K562 (cell line): ENCODE measurements at regions not wholly inside any gene's neighbourhood (a gene's known extent, or its start where the extent isn't known, plus 50 kb on each side); places are given as distances from the start of the nearest gene placed in this dataset.

ENCODE experiments used
- CTCF ChIP-seq, 3 experiments: IDR thresholded peaks in 2 of 3; conservative IDR thresholded peaks in 1 of 3; 2 replicates each; pipeline ENCODE4 v1.5.1; 2011 to 2012; ENCODE audit warnings: low read length in 3 of 3, mild to moderate bottlenecking in 3 of 3, control low read depth in 2 of 3, improper control_type of control experiment in 1 of 3, inconsistent platforms in 1 of 3, low read depth in 1 of 3, mixed read lengths in 1 of 3, moderate library complexity in 1 of 3; ENCODE audit not compliant: insufficient read depth in 2 of 3
- FOXJ2 ChIP-seq: fragments of 200-800 bp; sonication (Bioruptor generic); IDR thresholded peaks from 2 replicates; pipeline ENCODE4 v1.6.1; 2016; ENCODE audit warnings: missing genetic modification characterization, missing compliant biosample characterization
- PRDM10 ChIP-seq: fragments of 450-650 bp; IDR thresholded peaks from 2 replicates; pipeline ENCODE4 v1.6.1; 2018; ENCODE audit not compliant: partially characterized antibody
- ZNF24 ChIP-seq: fragments of 450-650 bp; IDR thresholded peaks from 2 replicates; pipeline ENCODE4 v1.6.1; 2016
- TF ChIP-seq, protein P1 (sequence below): sonication (generic); formaldehyde crosslinking; IDR thresholded peaks from 2 replicates; pipeline ENCODE4 v1.8.1; 2022; ENCODE audit warnings: missing genetic modification reagents

DNA sequence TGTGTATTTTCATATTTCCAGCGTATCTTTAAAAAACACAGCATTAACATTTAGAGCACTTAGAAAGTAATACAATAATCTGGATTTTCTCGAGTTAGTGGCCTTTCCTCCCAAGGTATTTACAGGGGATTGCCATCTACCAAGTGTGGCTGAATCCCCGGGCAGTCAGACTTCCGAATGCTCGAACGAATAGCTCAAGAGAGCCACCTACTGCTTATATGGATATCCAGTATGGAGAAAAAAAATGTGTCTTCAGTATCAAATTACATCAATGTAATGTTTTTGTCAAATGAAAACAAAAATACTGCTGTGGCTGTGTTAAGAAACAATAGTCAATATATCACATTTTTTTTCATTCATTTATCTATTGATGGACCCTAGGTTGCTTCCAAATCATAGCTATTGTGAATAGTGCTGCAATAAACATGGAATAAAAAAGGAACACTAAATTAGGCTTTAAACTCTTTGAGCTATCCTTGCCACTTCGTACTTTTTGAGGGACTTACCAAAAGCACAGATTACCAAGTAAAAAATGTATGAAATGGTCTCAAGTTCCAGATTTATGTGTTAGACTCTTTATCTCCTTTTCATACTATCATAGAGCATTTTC, 654.5 kb upstream of the PTCHD4 start (continued):
- no peak for TF ChIP-seq PRDM10
- TF ChIP-seq CTCF (IDR thresholded peaks at IDR 0.05 in 2 of 3, conservative IDR thresholded peaks at IDR 0.05 in 1 of 3; ENCODE audit: insufficient read depth in 2 of 3, low read depth in 1 of 3, low read length in 3 of 3) = peak in 1 of 3 experiments; percentile 24; a peak in 2 of 6 replicates
- TF ChIP-seq FOXJ2 (tag) = no peak
- TF ChIP-seq, protein P1, sequence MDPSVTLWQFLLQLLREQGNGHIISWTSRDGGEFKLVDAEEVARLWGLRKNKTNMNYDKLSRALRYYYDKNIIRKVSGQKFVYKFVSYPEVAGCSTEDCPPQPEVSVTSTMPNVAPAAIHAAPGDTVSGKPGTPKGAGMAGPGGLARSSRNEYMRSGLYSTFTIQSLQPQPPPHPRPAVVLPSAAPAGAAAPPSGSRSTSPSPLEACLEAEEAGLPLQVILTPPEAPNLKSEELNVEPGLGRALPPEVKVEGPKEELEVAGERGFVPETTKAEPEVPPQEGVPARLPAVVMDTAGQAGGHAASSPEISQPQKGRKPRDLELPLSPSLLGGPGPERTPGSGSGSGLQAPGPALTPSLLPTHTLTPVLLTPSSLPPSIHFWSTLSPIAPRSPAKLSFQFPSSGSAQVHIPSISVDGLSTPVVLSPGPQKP (CRISPR knock-in tag) = no peak
- TF ChIP-seq ZNF24 = no peak
